B cell (primary cell): ENCODE measurements at regions not wholly inside any gene's neighbourhood (a gene's known extent, or its start where the extent isn't known, plus 50 kb on each side); places are given as distances from the start of the nearest gene placed in this dataset.

ENCODE experiments used
- ATAC-seq: fragments of 200-7000 bp; cut with Tn5 transposase; one replicate; pipeline ENCODE4 v1.10.0; 2021; ENCODE audit warnings: low read depth, mild to moderate bottlenecking, moderate number of reproducible peaks, moderate library complexity
- CTCF ChIA-PET: fragments of 350-600 bp; sonication (Branson Sonifier 250); formaldehyde crosslinking; loops from one replicate; lab custom pipeline; 2021; ENCODE audit warnings: antibody characterized with exemption, inconsistent platforms; lab: Charles Lee
- POLR2A ChIA-PET: fragments of 350-600 bp; sonication (Branson Sonifier 250); formaldehyde crosslinking; loops from one replicate; lab custom pipeline; 2021; ENCODE audit warnings: antibody characterized with exemption; lab: Charles Lee
- DNase-seq: peaks from one replicate; pipeline ENCODE4 v3.0.0; 2013
- H2AFZ ChIP-seq: 2 replicates; pipeline ENCODE4 v1.6.1; 2012; ENCODE audit warnings: mild to moderate bottlenecking, low read depth, low read length; ENCODE audit not compliant: insufficient read depth, poor library complexity, severe bottlenecking
- H3K27ac ChIP-seq, 2 donors: 1 replicate in 1 of 2; 2 replicates in 1 of 2; pipeline ENCODE4 v1.5.1; 2012 to 2013; ENCODE audit warnings: low read length in 2 of 2, mild to moderate bottlenecking in 2 of 2, moderate library complexity in 1 of 2
- H3K27me3 ChIP-seq, 4 experiments: fragments of 200-600 bp in 1 of 4; sonication (generic) in 1 of 4; replicated peaks in 1 of 4; 1 replicate in 2 of 4; 2 replicates in 2 of 4; pipeline versions ENCODE4 v1.6.1 to v1.7.0; 2013 to 2016; ENCODE audit warnings: low read length in 3 of 4, mild to moderate bottlenecking in 2 of 4, mixed read lengths in 1 of 4, moderate library complexity in 1 of 4; ENCODE audit not compliant: insufficient read depth in 4 of 4, control insufficient read depth in 3 of 4; ENCODE audit errors: control extremely low read depth in 1 of 4
- H3K36me3 ChIP-seq, 2 experiments: replicated peaks in 1 of 2; 1 replicate in 1 of 2; 2 replicates in 1 of 2; pipeline versions ENCODE4 v1.6.1 to v1.7.1; 2013; ENCODE audit warnings: low read length in 1 of 2; ENCODE audit not compliant: insufficient read depth in 2 of 2, control insufficient read depth in 1 of 2; ENCODE audit errors: control extremely low read depth in 1 of 2, extremely low read depth in 1 of 2
- H3K4me1 ChIP-seq, 2 donors: fragments of 200-600 bp in 1 of 2; sonication (generic) in 1 of 2; 1 replicate in 1 of 2; 2 replicates in 1 of 2; pipeline versions ENCODE4 v1.5.1 to v1.6.1; 2013 to 2017; ENCODE audit warnings: low read length in 2 of 2; ENCODE audit not compliant: control insufficient read depth in 2 of 2, insufficient read depth in 2 of 2
- H3K4me2 ChIP-seq: replicated peaks from 2 replicates; pipeline ENCODE3; 2012; ENCODE audit warnings: mild to moderate bottlenecking, low read depth, low read length; ENCODE audit not compliant: poor library complexity, severe bottlenecking
- H3K4me3 ChIP-seq, 5 experiments: fragments of 200-600 bp in 1 of 5; sonication (generic) in 1 of 5; 1 replicate in 3 of 5; 2 replicates in 2 of 5; pipeline versions ENCODE4 v1.5.1 to v1.7.0; 2011 to 2016; ENCODE audit warnings: low read length in 4 of 5, mild to moderate bottlenecking in 4 of 5, low read depth in 2 of 5, control low read depth in 1 of 5, moderate library complexity in 1 of 5; ENCODE audit not compliant: insufficient read depth in 1 of 5; ENCODE audit errors: control extremely low read depth in 1 of 5, extremely low read depth in 1 of 5
- H3K79me2 ChIP-seq: fragments of 200-600 bp; sonication (generic); one replicate; pipeline ENCODE4 v1.6.0; 2016; ENCODE audit warnings: low read length; ENCODE audit not compliant: control insufficient read depth, insufficient read depth
- H3K9ac ChIP-seq: fragments of 200-600 bp; sonication (generic); 2 replicates; pipeline ENCODE4 v1.6.1; 2017; ENCODE audit warnings: mild to moderate bottlenecking, low read length, moderate library complexity
- H3K9me3 ChIP-seq, 3 donors: one replicate each; pipeline versions ENCODE4 v1.6.1 to v1.7.1; 2013; ENCODE audit warnings: low read length in 2 of 3; ENCODE audit not compliant: control insufficient read depth in 2 of 3, insufficient read depth in 1 of 3; ENCODE audit errors: control extremely low read depth in 1 of 3
- H4K20me1 ChIP-seq: 2 replicates; pipeline ENCODE4 v1.6.0; 2012; ENCODE audit warnings: mild to moderate bottlenecking, low read length; ENCODE audit not compliant: insufficient read depth, control insufficient read depth, poor library complexity, severe bottlenecking
- H3K27ac Mint-ChIP-seq: one replicate; pipeline ENCODE4 v1.8.0; 2021; ENCODE audit warnings: mixed read lengths
- H3K27me3 Mint-ChIP-seq: one replicate; pipeline ENCODE4 v1.8.0; 2021; ENCODE audit warnings: mixed read lengths
- H3K4me1 Mint-ChIP-seq: one replicate; pipeline ENCODE4 v1.8.0; 2021; ENCODE audit warnings: mixed read lengths
- H3K4me3 Mint-ChIP-seq: one replicate; pipeline ENCODE4 v1.8.0; 2021; ENCODE audit warnings: mixed read lengths
- H3K9me3 Mint-ChIP-seq: one replicate; pipeline ENCODE4 v1.8.0; 2022; ENCODE audit warnings: mixed read lengths; ENCODE audit not compliant: insufficient read depth
- CTCF ChIP-seq: fragments of 200-600 bp; IDR thresholded peaks from one replicate; pipeline ENCODE4 v1.8.0; 2022; ENCODE audit warnings: antibody characterized with exemption, mild to moderate bottlenecking
- EZH2 ChIP-seq: IDR thresholded peaks from 2 replicates; pipeline ENCODE4 v1.6.1; 2012; ENCODE audit warnings: borderline replicate concordance, low read depth, mild to moderate bottlenecking, moderate library complexity, low read length; ENCODE audit not compliant: insufficient read depth, poor library complexity, severe bottlenecking
- WGBS: methylation state at CpG from one replicate; pipeline ENCODE4 v1.1.5; 2013; ENCODE audit warnings: missing lambda C conversion rate; ENCODE audit not compliant: insufficient coverage; 5-methylcytosine and 5-hydroxymethylcytosine counted together
- intact Hi-C: fragments of 100-400 bp; cut with micrococcal nuclease; formaldehyde crosslinking; loops from one replicate; pipeline ENCODE4 v1.10.0; 2022

- Histone ChIP-seq H3K27ac (no peak overlapping the region), H3K4me3 (no peak overlapping the region), H3K79me2 (no peaks in the 10 kb centered on the region), H3K4me2 (no peak overlapping the region), H3K9me3 (peaks cover 0 to 10% (median 2%) of the 10 kb centered on the region in 3 donors), H2AFZ (no peak overlapping the region), H3K36me3 (no peaks in the 10 kb centered on the region), H3K9ac (no peak overlapping the region), H4K20me1 (no peaks in the 10 kb centered on the region), H3K27me3 (no peaks in the 10 kb centered on the region), H3K4me1 (no peaks in the 10 kb centered on the region)
- ChIA-PET CTCF (no interaction called here), POLR2A (no interaction called here)
- H3K4me3 Mint-ChIP-seq = no peak overlapping the region
- TF ChIP-seq CTCF = no peak
- no peak for DNase-seq
- ATAC-seq = no peak
- H3K9me3 Mint-ChIP-seq = peaks cover 4% of the 10 kb centered on the region
- H3K27me3 Mint-ChIP-seq = peaks cover 4% of the 10 kb centered on the region
- no peaks in the 10 kb centered on the region for H3K4me1 Mint-ChIP-seq
- 66% methylated on average over 3 of the region's 6 CpGs for WGBS
- intact Hi-C loops = no loop called here
- no peak overlapping the region for H3K27ac Mint-ChIP-seq
Measured at GRCh38 chr10:31116226-31116625, 84.6 kb upstream of the ZNF438 start.

GRCh38 chr10:31118556-31118955 lies 86.9 kb upstream of the ZNF438 start:
- Histone ChIP-seq H3K27me3 (no peaks in the 10 kb centered on the region), H3K27ac (no peak overlapping the region), H3K4me3 (no peak overlapping the region), H3K36me3 (no peaks in the 10 kb centered on the region), H4K20me1 (no peaks in the 10 kb centered on the region), H3K4me2 (no peak overlapping the region), H3K9ac (no peak overlapping the region), H2AFZ (no peak overlapping the region), H3K4me1 (no peaks in the 10 kb centered on the region), H3K9me3 (peaks cover 0 to 10% (median 2%) of the 10 kb centered on the region in 3 donors), H3K79me2 (no peaks in the 10 kb centered on the region)
- ChIA-PET CTCF (no interaction called here), POLR2A (no interaction called here)
- 100% methylated on average over 1 of the region's 3 CpGs for WGBS
- intact Hi-C loops = no loop called here
- no peak overlapping the region for H3K27ac Mint-ChIP-seq
- H3K9me3 Mint-ChIP-seq = no peaks in the 10 kb centered on the region
- ATAC-seq (no peak), DNase-seq (no peak)
- TF ChIP-seq CTCF (no peak), EZH2 (no peak)
- H3K4me3 Mint-ChIP-seq = no peak overlapping the region
- H3K4me1 Mint-ChIP-seq = no peaks in the 10 kb centered on the region
- peaks cover 3% of the 10 kb centered on the region for H3K27me3 Mint-ChIP-seq
